MM.1S (cell line): ENCODE measurements at regions not wholly inside any gene's neighbourhood (a gene's known extent, or its start where the extent isn't known, plus 50 kb on each side); places are given as distances from the start of the nearest gene placed in this dataset.

ENCODE experiments used
- EZH2 ChIP-seq: fragments of 300-600 bp; sonication (generic); optimal IDR thresholded peaks from 2 replicates; pipeline ENCODE3; 2017; ENCODE audit warnings: low read depth, mild to moderate bottlenecking, antibody characterized with exemption, low read length, mixed read lengths
- TF ChIP-seq, protein P1 (sequence below): fragments of 300-600 bp; sonication (generic); IDR thresholded peaks from 2 replicates; pipeline ENCODE4 v1.5.1; 2016; ENCODE audit warnings: antibody characterized with exemption, low read length, mixed read lengths

- TF ChIP-seq, protein P1, sequence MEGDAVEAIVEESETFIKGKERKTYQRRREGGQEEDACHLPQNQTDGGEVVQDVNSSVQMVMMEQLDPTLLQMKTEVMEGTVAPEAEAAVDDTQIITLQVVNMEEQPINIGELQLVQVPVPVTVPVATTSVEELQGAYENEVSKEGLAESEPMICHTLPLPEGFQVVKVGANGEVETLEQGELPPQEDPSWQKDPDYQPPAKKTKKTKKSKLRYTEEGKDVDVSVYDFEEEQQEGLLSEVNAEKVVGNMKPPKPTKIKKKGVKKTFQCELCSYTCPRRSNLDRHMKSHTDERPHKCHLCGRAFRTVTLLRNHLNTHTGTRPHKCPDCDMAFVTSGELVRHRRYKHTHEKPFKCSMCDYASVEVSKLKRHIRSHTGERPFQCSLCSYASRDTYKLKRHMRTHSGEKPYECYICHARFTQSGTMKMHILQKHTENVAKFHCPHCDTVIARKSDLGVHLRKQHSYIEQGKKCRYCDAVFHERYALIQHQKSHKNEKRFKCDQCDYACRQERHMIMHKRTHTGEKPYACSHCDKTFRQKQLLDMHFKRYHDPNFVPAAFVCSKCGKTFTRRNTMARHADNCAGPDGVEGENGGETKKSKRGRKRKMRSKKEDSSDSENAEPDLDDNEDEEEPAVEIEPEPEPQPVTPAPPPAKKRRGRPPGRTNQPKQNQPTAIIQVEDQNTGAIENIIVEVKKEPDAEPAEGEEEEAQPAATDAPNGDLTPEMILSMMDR = no peak
- TF ChIP-seq EZH2 = no peak
These were observed 719.3 kb upstream of the ZNF608 start for GRCh38 chr5:125465703-125466102.
